ENCODE measurements at regions not wholly inside any gene's neighbourhood (a gene's known extent, or its start where the extent isn't known, plus 50 kb on each side); places are given as distances from the start of the nearest gene placed in this dataset.

- in situ Hi-C loops (cut with MboI; ENCODE audit: low pct_unique_long_range_greater_than_20kb, low sequenced_read_pairs), result no loop called here
- DNase-seq, result no peak
Observed at GRCh38 chr5:133732536-133732935, 120.2 kb upstream of the FSTL4 start.

- DNase-seq, result no peak
- in situ Hi-C loops (cut with MboI; ENCODE audit: low pct_unique_long_range_greater_than_20kb, low sequenced_read_pairs), result no loop called here
Observed at GRCh38 chr5:133731951-133732350, 119.6 kb upstream of the FSTL4 start.

GRCh38 chr5:133730866-133731265 lies 118.5 kb upstream of the FSTL4 start:
- DNase-seq, result no peak
- in situ Hi-C loops (cut with MboI; ENCODE audit: low pct_unique_long_range_greater_than_20kb, low sequenced_read_pairs), result no loop called here

- in situ Hi-C loops (cut with MboI; ENCODE audit: low pct_unique_long_range_greater_than_20kb, low sequenced_read_pairs), result no loop called here
- no peak for DNase-seq
Observed at GRCh38 chr5:133730346-133730745, 118.0 kb upstream of the FSTL4 start.

- in situ Hi-C loops (cut with MboI; ENCODE audit: low pct_unique_long_range_greater_than_20kb, low sequenced_read_pairs), result no loop called here
- DNase-seq, result no peak
Observed at GRCh38 chr5:133729800-133730199, 117.5 kb upstream of the FSTL4 start.

GRCh38 chr5:133728475-133728874 lies 116.1 kb upstream of the FSTL4 start:
- in situ Hi-C loops (cut with MboI; ENCODE audit: low pct_unique_long_range_greater_than_20kb, low sequenced_read_pairs), result no loop called here
- DNase-seq, result no peak

- no peak for DNase-seq
- in situ Hi-C loops (cut with MboI; ENCODE audit: low pct_unique_long_range_greater_than_20kb, low sequenced_read_pairs), result no loop called here
Observed at GRCh38 chr5:133727636-133728035, 115.3 kb upstream of the FSTL4 start.

GRCh38 chr5:133723651-133724366 lies 111.5 kb upstream of the FSTL4 start:
- DNase-seq, result no peak
- in situ Hi-C loops (cut with MboI; ENCODE audit: low pct_unique_long_range_greater_than_20kb, low sequenced_read_pairs), result no loop called here

GRCh38 chr5:133723126-133723525 lies 110.8 kb upstream of the FSTL4 start:
- in situ Hi-C loops (cut with MboI; ENCODE audit: low pct_unique_long_range_greater_than_20kb, low sequenced_read_pairs), result no loop called here
- no peak for DNase-seq

- DNase-seq, result no peak
- in situ Hi-C loops (cut with MboI; ENCODE audit: low pct_unique_long_range_greater_than_20kb, low sequenced_read_pairs), result no loop called here
Observed at GRCh38 chr5:133721365-133721764, 109.0 kb upstream of the FSTL4 start.

- in situ Hi-C loops (cut with MboI; ENCODE audit: low pct_unique_long_range_greater_than_20kb, low sequenced_read_pairs), result no loop called here
- no peak for DNase-seq
Observed at GRCh38 chr5:133718457-133718856, 106.1 kb upstream of the FSTL4 start.

- in situ Hi-C loops (cut with MboI; ENCODE audit: low pct_unique_long_range_greater_than_20kb, low sequenced_read_pairs), result no loop called here
- no peak for DNase-seq
Observed at GRCh38 chr5:133716532-133717183, 104.3 kb upstream of the FSTL4 start.

- no peak for DNase-seq
- in situ Hi-C loops (cut with MboI; ENCODE audit: low pct_unique_long_range_greater_than_20kb, low sequenced_read_pairs), result no loop called here
Observed at GRCh38 chr5:133715616-133716015, 103.3 kb upstream of the FSTL4 start.

- in situ Hi-C loops (cut with MboI; ENCODE audit: low pct_unique_long_range_greater_than_20kb, low sequenced_read_pairs), result no loop called here
- DNase-seq, result no peak
Observed at GRCh38 chr5:133715216-133715615, 102.9 kb upstream of the FSTL4 start.

GRCh38 chr5:133714161-133714915 lies 102.0 kb upstream of the FSTL4 start:
- no peak for DNase-seq
- in situ Hi-C loops (cut with MboI; ENCODE audit: low pct_unique_long_range_greater_than_20kb, low sequenced_read_pairs), result no loop called here

GRCh38 chr5:133713751-133714150 lies 101.4 kb upstream of the FSTL4 start:
- in situ Hi-C loops (cut with MboI; ENCODE audit: low pct_unique_long_range_greater_than_20kb, low sequenced_read_pairs), result no loop called here
- no peak for DNase-seq

GRCh38 chr5:133713209-133713608 lies 100.9 kb upstream of the FSTL4 start:
- in situ Hi-C loops (cut with MboI; ENCODE audit: low pct_unique_long_range_greater_than_20kb, low sequenced_read_pairs), result no loop called here

GRCh38 chr5:133712562-133712961 lies 100.2 kb upstream of the FSTL4 start:
- in situ Hi-C loops (cut with MboI; ENCODE audit: low pct_unique_long_range_greater_than_20kb, low sequenced_read_pairs), result no loop called here

More at GRCh38 chr5:133713209-133713608, 100.9 kb upstream of the FSTL4 start:
- no peak for DNase-seq

GRCh38 chr5:133709209-133709725 lies 96.9 kb upstream of the FSTL4 start:
- in situ Hi-C loops (cut with MboI; ENCODE audit: low pct_unique_long_range_greater_than_20kb, low sequenced_read_pairs), result no loop called here

More at GRCh38 chr5:133712562-133712961, 100.2 kb upstream of the FSTL4 start:
- DNase-seq, result no peak

GRCh38 chr5:133708331-133708850 lies 96.0 kb upstream of the FSTL4 start:
- in situ Hi-C loops (cut with MboI; ENCODE audit: low pct_unique_long_range_greater_than_20kb, low sequenced_read_pairs), result no loop called here
- no peak for DNase-seq

More at GRCh38 chr5:133709209-133709725, 96.9 kb upstream of the FSTL4 start:
- DNase-seq, result no peak
